Lung (tissue), 11 donors: ENCODE measurements at regions not wholly inside any gene's neighbourhood (a gene's known extent, or its start where the extent isn't known, plus 50 kb on each side); places are given as distances from the start of the nearest gene placed in this dataset.

Source experiments
- ATAC-seq: fragments of 200-7000 bp; cut with Tn5 transposase; one replicate; pipeline ENCODE4 v1.9.1; 2020; ENCODE audit warnings: moderate number of reproducible peaks; ENCODE audit not compliant: insufficient read depth, low FRiP score
- DNase-seq, 3 donors: peaks; one replicate each; pipeline ENCODE4 v3.0.0-alpha.2; 2013 to 2017
- H3K27ac ChIP-seq, 2 donors: one replicate each; pipeline ENCODE4 v1.5.1; 2013; ENCODE audit warnings: mild to moderate bottlenecking in 2 of 2, moderate library complexity in 2 of 2, control low read depth in 1 of 2, inconsistent platforms in 1 of 2, low read depth in 1 of 2, low read length in 1 of 2
- H3K27me3 ChIP-seq, 3 donors: one replicate each; pipeline ENCODE4 v1.5.1; 2013; ENCODE audit warnings: low read length in 2 of 3; ENCODE audit not compliant: control insufficient read depth in 3 of 3, insufficient read depth in 3 of 3
- H3K36me3 ChIP-seq, 4 donors: one replicate each; pipeline ENCODE4 v1.5.1; 2013; ENCODE audit warnings: low read length in 4 of 4, mild to moderate bottlenecking in 1 of 4, moderate library complexity in 1 of 4; ENCODE audit not compliant: control insufficient read depth in 4 of 4, insufficient read depth in 4 of 4
- H3K4me1 ChIP-seq, 5 donors: one replicate each; pipeline ENCODE4 v1.5.1; 2013; ENCODE audit warnings: low read length in 5 of 5, mild to moderate bottlenecking in 2 of 5, moderate library complexity in 1 of 5; ENCODE audit not compliant: control insufficient read depth in 5 of 5, insufficient read depth in 5 of 5
- H3K4me3 ChIP-seq: one replicate; pipeline ENCODE4 v1.5.1; 2013; ENCODE audit warnings: mild to moderate bottlenecking, control low read depth, moderate library complexity
- H3K9ac ChIP-seq, 2 donors: one replicate each; pipeline ENCODE4 v1.5.1; 2013; ENCODE audit warnings: low read length in 2 of 2, control low read depth in 1 of 2; ENCODE audit not compliant: insufficient read depth in 1 of 2
- H3K9me3 ChIP-seq, 4 donors: one replicate each; pipeline ENCODE4 v1.5.1; 2013; ENCODE audit warnings: low read length in 3 of 4, mild to moderate bottlenecking in 1 of 4, moderate library complexity in 1 of 4; ENCODE audit not compliant: control insufficient read depth in 4 of 4, insufficient read depth in 3 of 4
- CTCF ChIP-seq: IDR thresholded peaks from 2 replicates; pipeline ENCODE4 v1.5.1; 2012; ENCODE audit warnings: mild to moderate bottlenecking; ENCODE audit errors: control extremely low read depth, extremely low read depth
- WGBS, 2 donors: extraction: QIAGEN DNeasy Blood & Tissue Kit; methylation state at CpG; one replicate each; pipeline ENCODE4 v1.1.7; 2013; 5-methylcytosine and 5-hydroxymethylcytosine counted together
- donor health status: control.
- donor health status: control.
- donor health status: Bipolar disorder and iron deficiency.
- donor health status: healthy.
- donor health status: DM: yes; HTN: yes; CAD: no.

GRCh38 chr18:25814841-25815458 lies 275.5 kb downstream of the SS18 start:
- Histone ChIP-seq H3K27ac (no peak overlapping the region), H3K4me3 (no peak overlapping the region), H3K36me3 (no peaks in the 10 kb centered on the region), H3K4me1 (peaks cover 0 to 2% (median 0%) of the 10 kb centered on the region in 5 donors), H3K27me3 (peaks cover 0 to 3% (median 0%) of the 10 kb centered on the region in 3 donors), H3K9ac (no peak overlapping the region), H3K9me3 (no peaks in the 10 kb centered on the region)
- DNase-seq (no peak), ATAC-seq (no peak)
- TF ChIP-seq CTCF, result no peak
- WGBS, 2 donors, result 48 to 60% methylated on average over 4 of the region's 4 CpGs

GRCh38 chr18:25813110-25813509 lies 277.3 kb downstream of the SS18 start:
- ATAC-seq (no peak), DNase-seq (no peak)
- peaks cover 0 to 3% (median 0%) of the 10 kb centered on the region in 3 donors for H3K27me3 ChIP-seq
- H3K36me3 ChIP-seq, result no peaks in the 10 kb centered on the region
- no peaks in the 10 kb centered on the region for H3K4me1 ChIP-seq
- H3K9ac ChIP-seq, result no peak overlapping the region
- WGBS, 2 donors, result 75 to 83% methylated on average over 5 of the region's 5 CpGs
- no peak for TF ChIP-seq CTCF
- no peak overlapping the region for H3K27ac ChIP-seq
- H3K4me3 ChIP-seq, result no peak overlapping the region
- no peaks in the 10 kb centered on the region for H3K9me3 ChIP-seq

GRCh38 chr18:25810736-25811135 lies 279.7 kb downstream of the SS18 start:
- DNase-seq, result no peak
- no peak for TF ChIP-seq CTCF
- Histone ChIP-seq H3K4me1 (no peaks in the 10 kb centered on the region), H3K27ac (no peak overlapping the region), H3K9me3 (no peaks in the 10 kb centered on the region), H3K4me3 (no peak overlapping the region), H3K36me3 (no peaks in the 10 kb centered on the region), H3K27me3 (no peaks in the 10 kb centered on the region), H3K9ac (no peak overlapping the region)
- WGBS, 2 donors, result 94 to 95% methylated on average over 3 of the region's 3 CpGs
- no peak for ATAC-seq

GRCh38 chr18:25805939-25806338 lies 284.5 kb downstream of the SS18 start:
- Histone ChIP-seq H3K9me3 (no peaks in the 10 kb centered on the region), H3K36me3 (no peaks in the 10 kb centered on the region), H3K27me3 (no peaks in the 10 kb centered on the region), H3K27ac (no peak overlapping the region), H3K4me1 (peaks cover 0 to 12% (median 3%) of the 10 kb centered on the region in 5 donors), H3K9ac (no peak overlapping the region), H3K4me3 (no peak overlapping the region)
- ATAC-seq (no peak), DNase-seq (no peak)
- 91 to 93% methylated on average over 4 of the region's 4 CpGs for WGBS, 2 donors
- no peak for TF ChIP-seq CTCF
